H9 (cell line): ENCODE measurements at regions not wholly inside any gene's neighbourhood (a gene's known extent, or its start where the extent isn't known, plus 50 kb on each side); places are given as distances from the start of the nearest gene placed in this dataset.

ENCODE experiments used
- DNase-seq: peaks from one replicate; pipeline ENCODE4 v3.0.0-alpha.2; 2017
- H2AFZ ChIP-seq: one replicate; pipeline ENCODE4 v1.6.1; 2013; ENCODE audit warnings: mild to moderate bottlenecking, low read length, control low read depth, moderate library complexity
- H2AK5ac ChIP-seq: 2 replicates; pipeline ENCODE4 v1.6.1; 2013; ENCODE audit warnings: low read length, control low read depth, mixed read lengths; ENCODE audit not compliant: insufficient read length
- H2BK120ac ChIP-seq: one replicate; pipeline ENCODE4 v1.6.1; 2013; ENCODE audit warnings: low read depth, mild to moderate bottlenecking, low read length, control low read depth, inconsistent platforms; ENCODE audit not compliant: poor library complexity, severe bottlenecking
- H2BK12ac ChIP-seq: 2 replicates; pipeline ENCODE4 v1.6.1; 2013; ENCODE audit warnings: low read length, control low read depth, mixed read lengths, low read depth; ENCODE audit not compliant: insufficient read length
- H2BK15ac ChIP-seq: 2 replicates; pipeline ENCODE4 v1.6.1; 2013; ENCODE audit warnings: low read depth, low read length, control low read depth
- H2BK20ac ChIP-seq: one replicate; pipeline ENCODE4 v1.6.1; 2013; ENCODE audit warnings: low read depth, mild to moderate bottlenecking, low read length, control low read depth, inconsistent platforms; ENCODE audit not compliant: poor library complexity, severe bottlenecking
- H2BK5ac ChIP-seq: 2 replicates; pipeline ENCODE4 v1.6.1; 2013; ENCODE audit warnings: low read length, control low read depth, mixed read lengths; ENCODE audit not compliant: insufficient read length
- H3K14ac ChIP-seq: 2 replicates; pipeline ENCODE4 v1.6.1; 2013; ENCODE audit warnings: low read length, control low read depth; ENCODE audit not compliant: insufficient read depth
- H3K18ac ChIP-seq: 2 replicates; pipeline ENCODE4 v1.6.1; 2013; ENCODE audit warnings: low read depth, mild to moderate bottlenecking, mixed read lengths, low read length, control low read depth; ENCODE audit not compliant: insufficient read length
- H3K23ac ChIP-seq: 2 replicates; pipeline ENCODE4 v1.6.1; 2013; ENCODE audit warnings: low read length, control low read depth, mixed read lengths, low read depth; ENCODE audit not compliant: insufficient read length
- H3K23me2 ChIP-seq: 2 replicates; pipeline ENCODE4 v1.6.1; 2013; ENCODE audit warnings: low read depth, mild to moderate bottlenecking, mixed read lengths, low read length, control low read depth; ENCODE audit not compliant: insufficient read length, poor library complexity, severe bottlenecking
- H3K27ac ChIP-seq: 2 replicates; pipeline ENCODE4 v1.5.1; 2013; ENCODE audit warnings: low read length, control low read depth, mixed read lengths, low read depth; ENCODE audit not compliant: insufficient read length
- H3K27me3 ChIP-seq: 2 replicates; pipeline ENCODE4 v1.6.1; 2013; ENCODE audit warnings: low read length, control low read depth, inconsistent platforms; ENCODE audit not compliant: insufficient read depth
- H3K4ac ChIP-seq: 2 replicates; pipeline ENCODE4 v1.6.1; 2013; ENCODE audit warnings: low read depth, mild to moderate bottlenecking, control low read depth, inconsistent platforms, low read length, moderate library complexity
- H3K4me1 ChIP-seq: 2 replicates; pipeline ENCODE4 v1.6.1; 2013; ENCODE audit warnings: low read length, control low read depth, inconsistent platforms; ENCODE audit not compliant: insufficient read depth
- H3K4me2 ChIP-seq: 2 replicates; pipeline ENCODE4 v1.6.1; 2013; ENCODE audit warnings: low read length, control low read depth, mixed read lengths; ENCODE audit not compliant: insufficient read length, insufficient read depth
- H3K56ac ChIP-seq: 2 replicates; pipeline ENCODE4 v1.6.1; 2013; ENCODE audit warnings: low read depth, mild to moderate bottlenecking, mixed read lengths, low read length, control low read depth; ENCODE audit not compliant: insufficient read length
- H3K79me1 ChIP-seq: 2 replicates; pipeline ENCODE4 v1.6.1; 2013; ENCODE audit warnings: low read depth, mild to moderate bottlenecking, moderate library complexity, low read length, control low read depth, inconsistent platforms; ENCODE audit not compliant: insufficient read depth, poor library complexity, severe bottlenecking
- H3K79me2 ChIP-seq: 2 replicates; pipeline ENCODE4 v1.6.1; 2013; ENCODE audit warnings: low read length, control low read depth, inconsistent platforms; ENCODE audit not compliant: insufficient read depth
- H3K9ac ChIP-seq: 2 replicates; pipeline ENCODE4 v1.6.1; 2013; ENCODE audit warnings: low read length, control low read depth, mixed read lengths; ENCODE audit not compliant: insufficient read length; ENCODE audit errors: extremely low read depth
- H3K9me3 ChIP-seq: one replicate; pipeline ENCODE4 v1.6.1; 2013; ENCODE audit warnings: low read depth, low read length, inconsistent platforms; ENCODE audit not compliant: control insufficient read depth
- H3T11ph ChIP-seq: one replicate; pipeline ENCODE4 v1.6.1; 2013; ENCODE audit warnings: mild to moderate bottlenecking, low read length, control low read depth, inconsistent platforms
- H4K20me1 ChIP-seq: one replicate; pipeline ENCODE4 v1.6.1; 2013; ENCODE audit not compliant: control insufficient read depth, insufficient read length, insufficient read depth
- H4K5ac ChIP-seq: 2 replicates; pipeline ENCODE4 v1.6.1; 2013; ENCODE audit warnings: low read depth, mild to moderate bottlenecking, mixed read lengths, low read length, control low read depth; ENCODE audit not compliant: insufficient read length
- H4K8ac ChIP-seq: replicated peaks from 2 replicates; pipeline ENCODE4 v1.6.1; 2013; ENCODE audit warnings: low read length, control low read depth, mixed read lengths, low read depth; ENCODE audit not compliant: insufficient read length
- H4K91ac ChIP-seq: 2 replicates; pipeline ENCODE4 v1.6.1; 2013; ENCODE audit warnings: low read depth, mild to moderate bottlenecking, moderate library complexity, mixed read lengths, low read length, control low read depth; ENCODE audit not compliant: insufficient read length
- H3K27ac Mint-ChIP-seq, 3 experiments: 2 replicates in 2 of 3; 3 replicates in 1 of 3; pipeline ENCODE4 v1.8.0; 2020 to 2021; ENCODE audit warnings: mixed read lengths in 3 of 3, mild to moderate bottlenecking in 1 of 3, moderate library complexity in 1 of 3
- H3K27me3 Mint-ChIP-seq: 2 replicates; pipeline ENCODE4 v1.8.0; 2021; ENCODE audit warnings: low read depth, mild to moderate bottlenecking, moderate library complexity, mixed read lengths
- H3K36me3 Mint-ChIP-seq, 3 experiments: 2 replicates in 2 of 3; 3 replicates in 1 of 3; pipeline ENCODE4 v1.8.0; 2020 to 2021; ENCODE audit warnings: low read depth in 3 of 3, mixed read lengths in 3 of 3; ENCODE audit not compliant: insufficient read depth in 1 of 3
- H3K4me1 Mint-ChIP-seq, 2 experiments: 2 replicates each; pipeline ENCODE4 v1.8.0; 2020; ENCODE audit warnings: mixed read lengths in 2 of 2
- H3K4me3 Mint-ChIP-seq, 2 experiments: 2 replicates in 1 of 2; 3 replicates in 1 of 2; pipeline ENCODE4 v1.8.0; 2020 to 2021; ENCODE audit warnings: mild to moderate bottlenecking in 2 of 2, mixed read lengths in 2 of 2, moderate library complexity in 1 of 2
- H3K9me3 Mint-ChIP-seq, 2 experiments: 2 replicates in 1 of 2; 3 replicates in 1 of 2; pipeline ENCODE4 v1.8.0; 2020; ENCODE audit warnings: mild to moderate bottlenecking in 2 of 2, mixed read lengths in 2 of 2, moderate library complexity in 1 of 2
- CTCF ChIP-seq: fragments of 200-600 bp; sonication (generic); conservative IDR thresholded peaks from 3 replicates; pipeline ENCODE4 v1.8.0; 2021; ENCODE audit warnings: antibody characterized with exemption, mild to moderate bottlenecking
- WGBS: extraction: QIAGEN DNeasy Blood & Tissue Kit; methylation state at CpG from one replicate; pipeline ENCODE4 v1.1.7; 2013; ENCODE audit warnings: missing lambda C conversion rate, low lambda C conversion rate, mixed read lengths; ENCODE audit not compliant: insufficient read length; ENCODE audit errors: extremely low coverage; 5-methylcytosine and 5-hydroxymethylcytosine counted together

GRCh38 chr5:81912933-81913332 lies 58.9 kb upstream of the ATG10 start:
- Histone ChIP-seq H2BK5ac (no peak overlapping the region), H4K20me1 (no peaks in the 10 kb centered on the region), H2BK20ac (no peak overlapping the region), H2BK120ac (no peak overlapping the region), H3K56ac (no peak overlapping the region), H3K4me1 (no peaks in the 10 kb centered on the region), H3K23ac (no peak overlapping the region), H3T11ph (no peak overlapping the region), H3K79me1 (no peaks in the 10 kb centered on the region), H4K8ac (no peak overlapping the region), H3K18ac (no peak overlapping the region), H3K23me2 (no peaks in the 10 kb centered on the region), H2AFZ (no peak overlapping the region), H4K5ac (no peak overlapping the region), H2AK5ac (no peak overlapping the region), H3K79me2 (no peaks in the 10 kb centered on the region), H4K91ac (no peak overlapping the region), H3K4me2 (no peak overlapping the region), H3K27me3 (no peaks in the 10 kb centered on the region), H2BK12ac (no peak overlapping the region), H3K14ac (no peak overlapping the region), H3K9me3 (no peaks in the 10 kb centered on the region), H3K27ac (no peak overlapping the region), H3K9ac (no peak overlapping the region), H2BK15ac (no peak overlapping the region), H3K4ac (no peak overlapping the region)
- no peak for DNase-seq
- Mint-ChIP-seq H3K36me3 (peaks cover 0 to 5% (median 0%) of the 10 kb centered on the region in 3 experiments; a peak in 1 of 7 replicates), H3K4me1 (peaks cover 18 to 23% of the 10 kb centered on the region in 2 experiments), H3K9me3 (no peaks in the 10 kb centered on the region; a peak in 1 of 5 replicates), H3K27ac (no peak overlapping the region), H3K27me3 (no peaks in the 10 kb centered on the region), H3K4me3 (no peak overlapping the region)
- no peak for TF ChIP-seq CTCF
- no CpG with 5 or more reads among the region's 8 CpGs for WGBS
